ENCODE measurements at regions not wholly inside any gene's neighbourhood (a gene's known extent, or its start where the extent isn't known, plus 50 kb on each side); places are given as distances from the start of the nearest gene placed in this dataset.

DNA sequence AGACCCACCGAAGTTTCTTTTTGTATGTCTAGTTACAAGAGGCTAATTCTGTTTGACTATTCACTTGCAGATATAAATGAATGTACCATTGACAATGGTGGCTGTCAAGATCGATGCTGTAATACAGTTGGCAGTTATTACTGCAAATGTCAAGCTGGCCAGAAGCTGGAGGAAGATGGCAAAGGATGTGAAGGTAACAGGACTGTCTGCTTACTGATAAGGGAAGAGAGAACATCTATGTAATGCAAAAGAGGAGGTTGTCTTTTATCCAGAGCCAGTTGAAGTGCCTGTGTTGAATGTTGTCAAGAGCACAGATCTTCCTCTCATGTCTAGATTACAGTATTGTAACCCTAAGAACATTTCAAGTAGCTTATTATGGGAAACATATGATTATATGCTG lies 549.5 kb upstream of the GOLIM4 start:
- no peak overlapping the region for H3K4me3 ChIP-seq
- H3K9me3 ChIP-seq, result no peaks in the 10 kb centered on the region
- H3K27me3 ChIP-seq, result no peaks in the 10 kb centered on the region
- no peaks in the 10 kb centered on the region for H3K36me3 ChIP-seq
- TF ChIP-seq, protein P1, sequence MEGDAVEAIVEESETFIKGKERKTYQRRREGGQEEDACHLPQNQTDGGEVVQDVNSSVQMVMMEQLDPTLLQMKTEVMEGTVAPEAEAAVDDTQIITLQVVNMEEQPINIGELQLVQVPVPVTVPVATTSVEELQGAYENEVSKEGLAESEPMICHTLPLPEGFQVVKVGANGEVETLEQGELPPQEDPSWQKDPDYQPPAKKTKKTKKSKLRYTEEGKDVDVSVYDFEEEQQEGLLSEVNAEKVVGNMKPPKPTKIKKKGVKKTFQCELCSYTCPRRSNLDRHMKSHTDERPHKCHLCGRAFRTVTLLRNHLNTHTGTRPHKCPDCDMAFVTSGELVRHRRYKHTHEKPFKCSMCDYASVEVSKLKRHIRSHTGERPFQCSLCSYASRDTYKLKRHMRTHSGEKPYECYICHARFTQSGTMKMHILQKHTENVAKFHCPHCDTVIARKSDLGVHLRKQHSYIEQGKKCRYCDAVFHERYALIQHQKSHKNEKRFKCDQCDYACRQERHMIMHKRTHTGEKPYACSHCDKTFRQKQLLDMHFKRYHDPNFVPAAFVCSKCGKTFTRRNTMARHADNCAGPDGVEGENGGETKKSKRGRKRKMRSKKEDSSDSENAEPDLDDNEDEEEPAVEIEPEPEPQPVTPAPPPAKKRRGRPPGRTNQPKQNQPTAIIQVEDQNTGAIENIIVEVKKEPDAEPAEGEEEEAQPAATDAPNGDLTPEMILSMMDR (IDR thresholded peaks at IDR 0.05), result no peak
- no peaks in the 10 kb centered on the region for H3K4me1 ChIP-seq
- no peak overlapping the region for H3K27ac ChIP-seq
- no peak for DNase-seq (ENCODE audit: low spot score)

DNA sequence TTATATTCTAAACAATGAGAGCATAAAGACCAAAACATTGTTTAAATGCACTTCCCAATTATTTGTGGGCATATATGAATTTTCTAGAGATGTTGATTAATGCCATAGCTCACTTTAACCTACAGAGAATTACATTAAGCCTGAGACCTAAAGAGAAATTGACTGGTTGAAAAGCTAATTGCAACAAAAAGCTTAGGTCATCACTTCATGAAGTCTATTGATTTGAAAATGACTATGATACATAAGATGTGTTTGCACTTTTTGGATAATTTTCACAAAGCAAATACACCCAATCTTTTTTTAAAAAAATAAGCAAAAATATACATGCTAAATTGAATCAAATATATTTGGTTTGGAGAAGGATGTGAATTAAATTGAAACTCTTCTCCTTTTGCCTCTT lies 532.8 kb upstream of the GOLIM4 start:
- no peaks in the 10 kb centered on the region for H3K27me3 ChIP-seq
- H3K4me1 ChIP-seq, result no peaks in the 10 kb centered on the region
- TF ChIP-seq, protein P1 (IDR thresholded peaks at IDR 0.05), result no peak
- no peak for DNase-seq (ENCODE audit: low spot score)
- no peaks in the 10 kb centered on the region for H3K9me3 ChIP-seq
- no peaks in the 10 kb centered on the region for H3K36me3 ChIP-seq
- H3K27ac ChIP-seq, result no peak overlapping the region
- no peak overlapping the region for H3K4me3 ChIP-seq

DNA sequence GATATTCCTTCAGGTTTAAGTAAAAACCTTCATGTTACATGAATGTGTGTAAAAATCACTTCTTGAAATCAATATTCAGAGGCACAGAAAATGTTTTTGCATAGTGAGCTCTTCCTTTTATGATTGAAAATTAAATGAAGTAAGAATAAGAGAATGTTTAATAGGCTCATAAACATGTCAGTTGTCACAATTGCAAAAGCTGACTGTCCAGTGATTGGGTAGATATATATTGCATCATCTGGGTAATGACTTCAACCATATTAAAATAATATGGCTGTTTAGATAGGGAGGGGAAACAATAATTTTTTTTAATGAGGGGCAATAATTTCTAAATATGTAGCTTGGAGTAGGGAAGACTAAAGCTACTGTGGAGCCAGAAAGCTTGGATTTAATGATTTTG lies 529.8 kb upstream of the GOLIM4 start:
- TF ChIP-seq, protein P1 (IDR thresholded peaks at IDR 0.05), result no peak
- Histone ChIP-seq H3K36me3 (no peaks in the 10 kb centered on the region), H3K4me3 (no peak overlapping the region), H3K4me1 (no peaks in the 10 kb centered on the region), H3K27ac (no peak overlapping the region), H3K9me3 (no peaks in the 10 kb centered on the region), H3K27me3 (no peaks in the 10 kb centered on the region)
- no peak for DNase-seq (ENCODE audit: low spot score)

DNA sequence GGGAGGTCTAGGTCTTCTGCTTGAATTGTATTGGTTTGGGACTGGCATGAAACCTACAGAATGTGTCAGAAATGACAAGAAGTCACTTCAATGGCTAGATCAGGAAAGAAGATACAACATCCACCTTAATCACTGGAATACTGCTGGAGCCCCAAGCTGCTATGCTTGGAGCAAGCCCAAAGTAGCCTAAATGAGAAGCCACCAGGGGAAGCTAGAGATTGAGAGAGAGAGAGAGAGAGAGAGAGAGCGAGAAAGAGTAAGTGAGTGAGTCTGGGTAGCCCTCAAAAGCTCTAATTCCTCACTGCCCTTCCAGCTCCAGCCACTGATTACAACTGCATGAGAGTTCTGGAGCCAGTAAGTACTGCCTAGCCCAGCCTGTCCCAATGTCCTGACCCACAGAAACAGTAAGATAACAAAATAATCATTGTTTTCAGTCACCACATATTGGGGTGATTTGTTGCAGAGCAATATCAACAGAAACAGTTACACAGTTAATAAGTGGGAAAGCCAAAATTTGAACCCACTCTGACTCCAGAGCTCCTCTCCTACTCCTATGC lies 529.2 kb upstream of the GOLIM4 start:
- Histone ChIP-seq H3K4me1 (no peaks in the 10 kb centered on the region), H3K27me3 (no peaks in the 10 kb centered on the region), H3K36me3 (no peaks in the 10 kb centered on the region), H3K9me3 (no peaks in the 10 kb centered on the region), H3K4me3 (no peak overlapping the region), H3K27ac (no peak overlapping the region)
- TF ChIP-seq, protein P1 (IDR thresholded peaks at IDR 0.05), result no peak
- DNase-seq (ENCODE audit: low spot score), result no peak

DNA sequence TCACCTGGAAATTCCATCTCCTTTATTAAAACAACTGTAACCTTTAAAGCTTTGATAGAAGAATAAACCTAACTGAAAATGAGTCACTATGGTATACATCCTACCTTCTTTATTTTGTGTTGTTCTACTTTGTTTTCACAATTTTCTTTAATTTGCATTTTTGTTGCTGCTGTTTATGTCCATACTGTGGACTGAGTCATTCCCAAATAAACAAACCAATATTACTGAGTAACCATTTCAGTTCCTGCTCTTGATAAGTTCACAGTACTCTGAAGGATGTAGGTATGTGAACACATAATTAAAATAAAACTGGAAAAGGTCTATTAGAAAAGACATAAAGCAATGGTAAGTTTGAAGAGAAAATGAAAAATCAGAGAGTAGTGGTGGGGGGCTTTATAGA lies 528.5 kb upstream of the GOLIM4 start:
- Histone ChIP-seq H3K4me3 (no peak overlapping the region), H3K27ac (no peak overlapping the region), H3K36me3 (no peaks in the 10 kb centered on the region), H3K4me1 (no peaks in the 10 kb centered on the region), H3K27me3 (no peaks in the 10 kb centered on the region), H3K9me3 (no peaks in the 10 kb centered on the region)
- no peak for DNase-seq (ENCODE audit: low spot score)
- TF ChIP-seq, protein P1 (IDR thresholded peaks at IDR 0.05), result no peak

DNA sequence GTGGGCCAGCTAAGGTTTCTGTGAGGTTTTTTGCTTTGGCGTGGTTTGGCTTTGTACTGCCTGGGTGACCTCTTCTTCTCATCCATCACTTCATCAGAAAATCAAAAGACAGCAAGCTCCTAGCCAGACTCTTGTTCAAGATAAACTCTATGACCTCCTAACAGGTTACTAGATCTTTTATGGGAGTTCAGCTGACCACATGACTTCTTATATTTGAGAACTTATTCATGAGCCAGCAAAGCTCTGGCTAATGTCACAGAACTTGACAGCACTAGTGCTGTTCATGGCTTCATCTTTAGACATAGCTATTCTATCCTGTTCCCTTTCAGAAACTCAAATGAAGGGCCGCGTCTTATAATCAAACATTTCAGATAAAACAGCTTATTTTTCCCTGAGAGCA lies 527.1 kb upstream of the GOLIM4 start:
- no peak overlapping the region for H3K4me3 ChIP-seq
- H3K4me1 ChIP-seq, result no peaks in the 10 kb centered on the region
- H3K36me3 ChIP-seq, result no peaks in the 10 kb centered on the region
- DNase-seq (ENCODE audit: low spot score), result no peak
- H3K27me3 ChIP-seq, result no peaks in the 10 kb centered on the region
- TF ChIP-seq, protein P1 (IDR thresholded peaks at IDR 0.05), result no peak
- no peaks in the 10 kb centered on the region for H3K9me3 ChIP-seq
- no peak overlapping the region for H3K27ac ChIP-seq

Measured in right atrium auricular region (tissue), 2 donors.